IPS DF 6.9 (cell line): ENCODE measurements at regions not wholly inside any gene's neighbourhood (a gene's known extent, or its start where the extent isn't known, plus 50 kb on each side); places are given as distances from the start of the nearest gene placed in this dataset.

ENCODE experiments used
- DNase-seq: peaks from one replicate; pipeline ENCODE4 v3.0.0-alpha.2; 2013; ENCODE audit warnings: low read depth, low spot score
- H3K27ac ChIP-seq: one replicate; pipeline ENCODE4 v1.5.1; 2013; ENCODE audit warnings: low read length, control low read depth
- H3K27me3 ChIP-seq: 2 replicates; pipeline ENCODE4 v1.6.1; 2013; ENCODE audit warnings: mild to moderate bottlenecking, low read length; ENCODE audit not compliant: control insufficient read depth, insufficient read depth
- H3K36me3 ChIP-seq: 2 replicates; pipeline ENCODE4 v1.6.1; 2013; ENCODE audit warnings: low read length; ENCODE audit not compliant: control insufficient read depth, insufficient read depth
- H3K4me1 ChIP-seq: 2 replicates; pipeline ENCODE4 v1.6.1; 2013; ENCODE audit warnings: low read length; ENCODE audit not compliant: control insufficient read depth, insufficient read depth
- H3K4me3 ChIP-seq: 2 replicates; pipeline ENCODE4 v1.5.1; 2013; ENCODE audit warnings: mild to moderate bottlenecking, low read length
- H3K9me3 ChIP-seq: 2 replicates; pipeline ENCODE4 v1.6.1; 2013; ENCODE audit warnings: low read length, inconsistent platforms; ENCODE audit not compliant: control insufficient read depth, insufficient read depth
- WGBS: extraction: QIAGEN DNeasy Blood & Tissue Kit; methylation state at CpG from one replicate; pipeline ENCODE4 v1.1.7; 2013; ENCODE audit warnings: mixed read lengths, missing lambda C conversion rate; ENCODE audit not compliant: insufficient read length, insufficient coverage; 5-methylcytosine and 5-hydroxymethylcytosine counted together

- no peaks in the 10 kb centered on the region for H3K36me3 ChIP-seq
- H3K4me3 ChIP-seq, result no peak overlapping the region
- no peaks in the 10 kb centered on the region for H3K4me1 ChIP-seq
- 0 out of 2 replicates have a peak, but pooled peaks cover 1% of the 10 kb centered on the region for H3K27me3 ChIP-seq
- no peaks in the 10 kb centered on the region for H3K9me3 ChIP-seq
- WGBS, result no CpG with 5 or more reads among the region's 2 CpGs
- no peak overlapping the region for H3K27ac ChIP-seq
- DNase-seq, result no peak
Measured at GRCh38 chr20:40547483-40548091, 141.4 kb downstream of the MAFB start.

- H3K9me3 ChIP-seq, result no peaks in the 10 kb centered on the region
- H3K4me1 ChIP-seq, result no peaks in the 10 kb centered on the region
- WGBS, result no CpG with 5 or more reads among the region's 2 CpGs
- no peak overlapping the region for H3K4me3 ChIP-seq
- DNase-seq, result no peak
- no peak overlapping the region for H3K27ac ChIP-seq
- no peaks in the 10 kb centered on the region for H3K36me3 ChIP-seq
- no peaks in the 10 kb centered on the region for H3K27me3 ChIP-seq
Measured at GRCh38 chr20:40545478-40545877, 143.6 kb downstream of the MAFB start.

GRCh38 chr20:40542065-40542464 is 147.0 kb downstream of the MAFB start:
- no peak overlapping the region for H3K4me3 ChIP-seq
- no peaks in the 10 kb centered on the region for H3K36me3 ChIP-seq
- no peak overlapping the region for H3K27ac ChIP-seq
- H3K4me1 ChIP-seq, result no peaks in the 10 kb centered on the region
- no peak for DNase-seq
- H3K9me3 ChIP-seq, result no peaks in the 10 kb centered on the region
- H3K27me3 ChIP-seq, result no peaks in the 10 kb centered on the region
- WGBS, result no CpG with 5 or more reads among the region's 2 CpGs

GRCh38 chr20:40540166-40540565 is 148.9 kb downstream of the MAFB start:
- no peaks in the 10 kb centered on the region for H3K27me3 ChIP-seq
- no peaks in the 10 kb centered on the region for H3K36me3 ChIP-seq
- H3K4me1 ChIP-seq, result no peaks in the 10 kb centered on the region
- no peaks in the 10 kb centered on the region for H3K9me3 ChIP-seq
- H3K27ac ChIP-seq, result no peak overlapping the region
- DNase-seq, result no peak
- no peak overlapping the region for H3K4me3 ChIP-seq
- no CpG with 5 or more reads among the region's 2 CpGs for WGBS

GRCh38 chr20:40538131-40538530 is 150.9 kb downstream of the MAFB start:
- Histone ChIP-seq H3K27ac (no peak overlapping the region), H3K4me3 (no peak overlapping the region), H3K9me3 (no peaks in the 10 kb centered on the region), H3K4me1 (no peaks in the 10 kb centered on the region), H3K27me3 (no peaks in the 10 kb centered on the region), H3K36me3 (no peaks in the 10 kb centered on the region)
- no peak for DNase-seq
- WGBS, result no CpG with 5 or more reads among the region's 3 CpGs

GRCh38 chr20:40536808-40537207 is 152.2 kb downstream of the MAFB start:
- no peak overlapping the region for H3K27ac ChIP-seq
- WGBS, result no CpG with 5 or more reads among the region's 4 CpGs
- H3K4me1 ChIP-seq, result no peaks in the 10 kb centered on the region
- no peaks in the 10 kb centered on the region for H3K27me3 ChIP-seq
- H3K9me3 ChIP-seq, result no peaks in the 10 kb centered on the region
- no peak overlapping the region for H3K4me3 ChIP-seq
- DNase-seq, result no peak
- H3K36me3 ChIP-seq, result no peaks in the 10 kb centered on the region

GRCh38 chr20:40535816-40536215 is 153.2 kb downstream of the MAFB start:
- WGBS, result no CpG with 5 or more reads among the region's 8 CpGs
- no peak overlapping the region for H3K27ac ChIP-seq
- no peaks in the 10 kb centered on the region for H3K27me3 ChIP-seq
- H3K4me1 ChIP-seq, result no peaks in the 10 kb centered on the region
- H3K9me3 ChIP-seq, result no peaks in the 10 kb centered on the region
- H3K4me3 ChIP-seq, result no peak overlapping the region
- H3K36me3 ChIP-seq, result no peaks in the 10 kb centered on the region
- no peak for DNase-seq

- Histone ChIP-seq H3K36me3 (no peaks in the 10 kb centered on the region), H3K4me1 (no peaks in the 10 kb centered on the region), H3K9me3 (no peaks in the 10 kb centered on the region), H3K27ac (no peak overlapping the region), H3K4me3 (no peak overlapping the region), H3K27me3 (no peaks in the 10 kb centered on the region)
- no CpG with 5 or more reads among the region's 4 CpGs for WGBS
- DNase-seq, result peak; percentile 47
Measured at GRCh38 chr20:40532103-40532502, 156.9 kb downstream of the MAFB start.

GRCh38 chr20:40525351-40525750 is 163.7 kb downstream of the MAFB start:
- no peaks in the 10 kb centered on the region for H3K4me1 ChIP-seq
- H3K9me3 ChIP-seq, result no peaks in the 10 kb centered on the region
- no peaks in the 10 kb centered on the region for H3K27me3 ChIP-seq
- no peak overlapping the region for H3K27ac ChIP-seq
- no peaks in the 10 kb centered on the region for H3K36me3 ChIP-seq
- no peak overlapping the region for H3K4me3 ChIP-seq
- DNase-seq, result no peak
- no CpG with 5 or more reads among the region's 4 CpGs for WGBS

GRCh38 chr20:40524071-40524470 is 165.0 kb downstream of the MAFB start:
- H3K27me3 ChIP-seq, result no peaks in the 10 kb centered on the region
- H3K36me3 ChIP-seq, result no peaks in the 10 kb centered on the region
- H3K27ac ChIP-seq, result no peak overlapping the region
- no peak overlapping the region for H3K4me3 ChIP-seq
- no peaks in the 10 kb centered on the region for H3K9me3 ChIP-seq
- H3K4me1 ChIP-seq, result no peaks in the 10 kb centered on the region
- DNase-seq, result no peak
- WGBS, result no CpG with 5 or more reads among the region's 2 CpGs

- Histone ChIP-seq H3K36me3 (no peaks in the 10 kb centered on the region), H3K4me1 (no peaks in the 10 kb centered on the region), H3K27ac (no peak overlapping the region), H3K4me3 (no peak overlapping the region), H3K27me3 (no peaks in the 10 kb centered on the region), H3K9me3 (no peaks in the 10 kb centered on the region)
- DNase-seq, result no peak
- WGBS, result no CpG with 5 or more reads among the region's 1 CpG
Measured at GRCh38 chr20:40522405-40522804, 166.6 kb downstream of the MAFB start.
